A549 (cell line): ENCODE measurements at regions not wholly inside any gene's neighbourhood (a gene's known extent, or its start where the extent isn't known, plus 50 kb on each side); places are given as distances from the start of the nearest gene placed in this dataset.

Experiments
- CEBPB ChIP-seq, 2 experiments: fragments of >200 bp in 1 of 2; sonication (Bioruptor Twin) in 1 of 2; formaldehyde crosslinking in 1 of 2; IDR thresholded peaks; 2 replicates each; pipeline ENCODE4 v1.6.1; 2012 to 2016
- CHD2 ChIP-seq: fragments of 150-350 bp; IDR thresholded peaks from 2 replicates; pipeline ENCODE4 v1.6.1; 2014; ENCODE audit warnings: low read length; ENCODE audit not compliant: partially characterized antibody
- EHMT2 ChIP-seq: fragments of 200-600 bp; sonication (generic); IDR thresholded peaks from 2 replicates; pipeline ENCODE4 v1.6.1; 2016; ENCODE audit warnings: antibody characterized with exemption, low read depth, mild to moderate bottlenecking, moderate library complexity
- JUN ChIP-seq, 2 experiments: fragments of >200 bp; sonication (Bioruptor Twin); formaldehyde crosslinking; IDR thresholded peaks; 2 replicates in 1 of 2; 3 replicates in 1 of 2; pipeline ENCODE4 v1.6.1; 2016 to 2017
- POLR2A ChIP-seq: IDR thresholded peaks from 2 replicates; pipeline ENCODE4 v1.6.1; 2012; ENCODE audit warnings: mild to moderate bottlenecking, low read length
- POLR2AphosphoS2 ChIP-seq: conservative IDR thresholded peaks from 2 replicates; pipeline ENCODE4 v1.6.1; 2012; ENCODE audit warnings: low read length, improper control_type of control experiment, inconsistent platforms
- RFX5 ChIP-seq: fragments of 450-650 bp; IDR thresholded peaks from 2 replicates; pipeline ENCODE4 v1.7.1; 2014; ENCODE audit warnings: antibody characterized with exemption, mild to moderate bottlenecking, moderate library complexity
- TF ChIP-seq, protein P1 (sequence below): fragments of >200 bp; sonication (Bioruptor Twin); formaldehyde crosslinking; IDR thresholded peaks from 3 replicates; pipeline ENCODE4 v1.5.1; 2016
- TF ChIP-seq, protein P2 (sequence below): fragments of 250-450 bp; sonication (Bioruptor Pico); IDR thresholded peaks from 2 replicates; pipeline ENCODE4 v1.5.0; 2021; ENCODE audit warnings: mild to moderate bottlenecking, moderate library complexity, borderline replicate concordance
- TF ChIP-seq, protein P3 (sequence below): IDR thresholded peaks from 2 replicates; pipeline ENCODE4 v1.6.1; 2012

DNA sequence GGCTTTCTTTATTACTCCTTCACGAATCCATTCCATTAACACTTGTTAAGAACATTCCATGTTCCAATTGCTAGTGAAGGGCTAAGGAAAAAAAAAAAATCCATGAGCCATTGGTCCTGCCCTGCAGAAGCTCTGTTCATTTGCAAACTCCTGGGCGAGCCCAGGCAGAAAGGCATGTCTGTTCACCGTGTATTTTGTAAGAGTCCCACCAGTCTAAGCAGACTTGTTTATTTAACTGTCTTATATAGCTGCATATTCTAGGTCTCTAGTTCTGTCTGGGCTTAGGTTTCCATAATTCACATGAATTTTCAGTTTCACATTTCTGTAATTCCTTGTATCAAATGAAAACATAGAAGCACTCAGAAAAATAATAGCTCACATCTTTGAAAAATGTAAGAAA is 97.4 kb upstream of the POU2AF2 start:
- no peak for TF ChIP-seq CEBPB (IDR thresholded peaks at IDR 0.05)
- TF ChIP-seq, protein P1, sequence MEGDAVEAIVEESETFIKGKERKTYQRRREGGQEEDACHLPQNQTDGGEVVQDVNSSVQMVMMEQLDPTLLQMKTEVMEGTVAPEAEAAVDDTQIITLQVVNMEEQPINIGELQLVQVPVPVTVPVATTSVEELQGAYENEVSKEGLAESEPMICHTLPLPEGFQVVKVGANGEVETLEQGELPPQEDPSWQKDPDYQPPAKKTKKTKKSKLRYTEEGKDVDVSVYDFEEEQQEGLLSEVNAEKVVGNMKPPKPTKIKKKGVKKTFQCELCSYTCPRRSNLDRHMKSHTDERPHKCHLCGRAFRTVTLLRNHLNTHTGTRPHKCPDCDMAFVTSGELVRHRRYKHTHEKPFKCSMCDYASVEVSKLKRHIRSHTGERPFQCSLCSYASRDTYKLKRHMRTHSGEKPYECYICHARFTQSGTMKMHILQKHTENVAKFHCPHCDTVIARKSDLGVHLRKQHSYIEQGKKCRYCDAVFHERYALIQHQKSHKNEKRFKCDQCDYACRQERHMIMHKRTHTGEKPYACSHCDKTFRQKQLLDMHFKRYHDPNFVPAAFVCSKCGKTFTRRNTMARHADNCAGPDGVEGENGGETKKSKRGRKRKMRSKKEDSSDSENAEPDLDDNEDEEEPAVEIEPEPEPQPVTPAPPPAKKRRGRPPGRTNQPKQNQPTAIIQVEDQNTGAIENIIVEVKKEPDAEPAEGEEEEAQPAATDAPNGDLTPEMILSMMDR: no peak
- TF ChIP-seq POLR2A: no peak
- TF ChIP-seq JUN (IDR thresholded peaks at IDR 0.05): no peak
- TF ChIP-seq, protein P2, sequence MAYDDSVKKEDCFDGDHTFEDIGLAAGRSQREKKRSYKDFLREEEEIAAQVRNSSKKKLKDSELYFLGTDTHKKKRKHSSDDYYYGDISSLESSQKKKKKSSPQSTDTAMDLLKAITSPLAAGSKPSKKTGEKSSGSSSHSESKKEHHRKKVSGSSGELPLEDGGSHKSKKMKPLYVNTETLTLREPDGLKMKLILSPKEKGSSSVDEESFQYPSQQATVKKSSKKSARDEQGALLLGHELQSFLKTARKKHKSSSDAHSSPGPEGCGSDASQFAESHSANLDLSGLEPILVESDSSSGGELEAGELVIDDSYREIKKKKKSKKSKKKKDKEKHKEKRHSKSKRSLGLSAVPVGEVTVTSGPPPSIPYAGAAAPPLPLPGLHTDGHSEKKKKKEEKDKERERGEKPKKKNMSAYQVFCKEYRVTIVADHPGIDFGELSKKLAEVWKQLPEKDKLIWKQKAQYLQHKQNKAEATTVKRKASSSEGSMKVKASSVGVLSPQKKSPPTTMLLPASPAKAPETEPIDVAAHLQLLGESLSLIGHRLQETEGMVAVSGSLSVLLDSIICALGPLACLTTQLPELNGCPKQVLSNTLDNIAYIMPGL: no peak
- TF ChIP-seq EHMT2: no peak
- no peak for TF ChIP-seq RFX5
- TF ChIP-seq CHD2: no peak
- TF ChIP-seq POLR2AphosphoS2: no peak
- TF ChIP-seq, protein P3, sequence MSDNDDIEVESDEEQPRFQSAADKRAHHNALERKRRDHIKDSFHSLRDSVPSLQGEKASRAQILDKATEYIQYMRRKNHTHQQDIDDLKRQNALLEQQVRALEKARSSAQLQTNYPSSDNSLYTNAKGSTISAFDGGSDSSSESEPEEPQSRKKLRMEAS: no peak
